Omental fat pad (tissue), 3 donors: ENCODE measurements at regions not wholly inside any gene's neighbourhood (a gene's known extent, or its start where the extent isn't known, plus 50 kb on each side); places are given as distances from the start of the nearest gene placed in this dataset.

ENCODE experiments used
- ATAC-seq: fragments of 150-250 bp; one replicate; pipeline ENCODE4 v1.9.1; 2016; ENCODE audit warnings: mild to moderate bottlenecking, moderate library complexity; ENCODE audit not compliant: low FRiP score
- DNase-seq: peaks from one replicate; pipeline ENCODE4 v3.0.0-alpha.2; 2019; ENCODE audit warnings: low spot score
- CTCF ChIP-seq, 3 donors: fragments of 450-650 bp; IDR thresholded peaks; one replicate each; pipeline ENCODE4 v1.5.1; 2016 to 2017; ENCODE audit warnings: antibody characterized with exemption in 3 of 3, mild to moderate bottlenecking in 3 of 3, moderate library complexity in 2 of 3

DNA sequence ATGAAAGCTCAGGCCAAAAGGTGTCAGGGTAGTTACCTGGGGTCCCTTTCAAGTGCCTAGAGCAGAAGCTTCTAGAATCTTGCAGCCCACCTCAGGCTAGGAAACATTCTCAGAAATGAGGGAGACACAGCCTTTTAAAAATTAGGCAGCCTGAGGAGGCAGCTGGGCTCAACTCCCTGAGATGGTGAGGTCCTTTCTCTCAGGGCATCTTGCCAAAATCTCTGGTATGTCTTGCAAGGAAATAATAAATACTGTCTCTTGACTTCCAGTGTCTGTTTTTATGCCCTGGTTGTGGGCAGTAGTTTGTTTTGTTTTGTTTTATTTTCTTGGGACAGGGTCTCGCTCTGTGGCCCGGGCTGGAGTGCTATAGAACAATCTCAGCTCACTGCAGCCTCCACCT, 100.9 kb upstream of the APC start:
- DNase-seq (no peak), ATAC-seq (no peak)
- TF ChIP-seq CTCF (IDR thresholded peaks at IDR 0.05): no peak

DNA sequence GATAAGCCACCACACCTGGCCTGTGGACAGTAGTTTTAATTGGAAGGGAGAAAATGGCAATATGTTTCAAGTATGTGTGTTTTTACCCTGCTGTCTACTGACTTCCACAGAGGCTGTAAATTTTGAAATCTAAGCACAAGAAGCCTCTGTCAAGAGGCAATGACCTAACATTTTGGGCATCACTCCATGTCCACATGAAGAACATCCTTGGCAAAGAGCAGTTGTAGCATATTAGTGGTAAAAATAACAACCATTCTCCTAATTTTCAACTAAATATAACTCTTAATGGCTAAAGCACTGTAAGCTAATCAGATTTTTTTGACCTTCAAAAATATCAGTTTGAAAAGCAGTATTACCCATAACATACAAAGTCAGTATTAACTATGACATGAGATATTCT, 100.3 kb upstream of the APC start:
- no peak for TF ChIP-seq CTCF (IDR thresholded peaks at IDR 0.05)
- ATAC-seq (no peak), DNase-seq (no peak)

GRCh38 chr5:112640546-112640945, 97.1 kb upstream of the APC start:
- ATAC-seq (no peak), DNase-seq (no peak)

DNA sequence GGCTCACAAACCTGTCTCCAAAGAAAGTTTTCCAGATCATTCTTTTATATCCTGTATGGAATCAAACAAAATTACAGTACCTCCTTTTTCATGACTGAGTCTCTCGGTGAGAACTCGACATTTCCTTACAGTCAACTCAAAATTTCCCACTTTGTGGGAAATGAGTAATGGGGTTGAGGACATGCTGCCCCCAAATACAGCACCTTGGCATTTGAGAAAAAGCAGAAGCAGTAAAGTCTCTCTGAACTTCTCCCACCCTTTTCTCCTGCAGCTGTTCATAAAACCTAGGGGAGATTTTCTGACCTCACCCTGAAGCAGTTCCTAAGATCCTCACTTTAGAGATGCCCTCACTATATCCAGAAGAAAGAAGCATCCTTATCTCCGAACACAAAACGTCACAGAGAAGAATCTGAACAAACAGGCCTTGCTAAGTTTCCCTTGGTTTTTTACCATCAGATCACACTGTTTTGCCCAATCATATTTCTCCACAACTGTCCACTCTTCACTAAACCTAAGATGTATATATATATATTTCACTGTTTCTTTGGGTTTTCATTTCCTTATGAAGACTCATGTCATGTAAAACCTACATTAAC, 96.1 kb upstream of the APC start:
- no peak for TF ChIP-seq CTCF (IDR thresholded peaks at IDR 0.05)
- no peak for ATAC-seq
- DNase-seq: no peak

More at GRCh38 chr5:112640546-112640945, 97.1 kb upstream of the APC start:
- no peak for TF ChIP-seq CTCF (IDR thresholded peaks at IDR 0.05)

DNA sequence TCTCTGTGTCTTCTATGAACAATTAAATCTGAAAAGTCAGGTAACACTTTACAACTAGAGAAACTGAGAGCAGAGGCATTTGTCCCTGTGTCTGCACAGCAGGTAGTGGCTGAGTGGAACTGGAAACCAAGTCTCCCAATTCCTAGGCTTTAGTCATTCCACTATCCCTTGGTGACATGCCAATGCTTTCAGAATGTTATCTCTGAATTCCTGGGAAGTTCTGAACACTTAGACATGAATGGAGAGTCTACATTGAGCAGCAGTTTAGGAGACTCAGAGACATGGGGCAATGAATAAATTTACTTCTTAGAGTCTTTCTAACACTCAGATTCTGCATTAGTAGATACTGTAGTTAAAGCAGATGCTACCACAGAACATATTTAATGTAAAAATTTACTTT, 94.8 kb upstream of the APC start:
- DNase-seq (no peak), ATAC-seq (no peak)
- TF ChIP-seq CTCF (IDR thresholded peaks at IDR 0.05): no peak

- TF ChIP-seq CTCF (IDR thresholded peaks at IDR 0.05): no peak
- DNase-seq (no peak), ATAC-seq (peak; percentile 33)
Observed at GRCh38 chr5:112643339-112643971, 94.2 kb upstream of the APC start.
